Fibroblast of villous mesenchyme (primary cell): ENCODE measurements at regions not wholly inside any gene's neighbourhood (a gene's known extent, or its start where the extent isn't known, plus 50 kb on each side); places are given as distances from the start of the nearest gene placed in this dataset.

Experiments used
- DNase-seq: peaks from one replicate; pipeline ENCODE4 v3.0.0-alpha.2; 2010; ENCODE audit warnings: low read depth
- H3K4me3 ChIP-seq: 2 replicates; pipeline ENCODE4 v1.5.1; 2011; ENCODE audit warnings: low read depth, mild to moderate bottlenecking, low read length
- TF ChIP-seq, protein P1 (sequence below): IDR thresholded peaks from 2 replicates; pipeline ENCODE4 v1.5.1; 2012; ENCODE audit warnings: low read depth, mild to moderate bottlenecking, low read length; ENCODE audit not compliant: insufficient read depth

- TF ChIP-seq, protein P1, sequence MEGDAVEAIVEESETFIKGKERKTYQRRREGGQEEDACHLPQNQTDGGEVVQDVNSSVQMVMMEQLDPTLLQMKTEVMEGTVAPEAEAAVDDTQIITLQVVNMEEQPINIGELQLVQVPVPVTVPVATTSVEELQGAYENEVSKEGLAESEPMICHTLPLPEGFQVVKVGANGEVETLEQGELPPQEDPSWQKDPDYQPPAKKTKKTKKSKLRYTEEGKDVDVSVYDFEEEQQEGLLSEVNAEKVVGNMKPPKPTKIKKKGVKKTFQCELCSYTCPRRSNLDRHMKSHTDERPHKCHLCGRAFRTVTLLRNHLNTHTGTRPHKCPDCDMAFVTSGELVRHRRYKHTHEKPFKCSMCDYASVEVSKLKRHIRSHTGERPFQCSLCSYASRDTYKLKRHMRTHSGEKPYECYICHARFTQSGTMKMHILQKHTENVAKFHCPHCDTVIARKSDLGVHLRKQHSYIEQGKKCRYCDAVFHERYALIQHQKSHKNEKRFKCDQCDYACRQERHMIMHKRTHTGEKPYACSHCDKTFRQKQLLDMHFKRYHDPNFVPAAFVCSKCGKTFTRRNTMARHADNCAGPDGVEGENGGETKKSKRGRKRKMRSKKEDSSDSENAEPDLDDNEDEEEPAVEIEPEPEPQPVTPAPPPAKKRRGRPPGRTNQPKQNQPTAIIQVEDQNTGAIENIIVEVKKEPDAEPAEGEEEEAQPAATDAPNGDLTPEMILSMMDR = no peak
- H3K4me3 ChIP-seq = no peak overlapping the region
- DNase-seq = no peak
Observed at GRCh38 chr9:108668191-108668937, 187.4 kb downstream of the ACTL7B start.

- peak; percentile 37 for DNase-seq
- TF ChIP-seq, protein P1 = no peak
- H3K4me3 ChIP-seq = no peak overlapping the region
Observed at GRCh38 chr9:108666240-108666784, 189.5 kb downstream of the ACTL7B start.

DNA sequence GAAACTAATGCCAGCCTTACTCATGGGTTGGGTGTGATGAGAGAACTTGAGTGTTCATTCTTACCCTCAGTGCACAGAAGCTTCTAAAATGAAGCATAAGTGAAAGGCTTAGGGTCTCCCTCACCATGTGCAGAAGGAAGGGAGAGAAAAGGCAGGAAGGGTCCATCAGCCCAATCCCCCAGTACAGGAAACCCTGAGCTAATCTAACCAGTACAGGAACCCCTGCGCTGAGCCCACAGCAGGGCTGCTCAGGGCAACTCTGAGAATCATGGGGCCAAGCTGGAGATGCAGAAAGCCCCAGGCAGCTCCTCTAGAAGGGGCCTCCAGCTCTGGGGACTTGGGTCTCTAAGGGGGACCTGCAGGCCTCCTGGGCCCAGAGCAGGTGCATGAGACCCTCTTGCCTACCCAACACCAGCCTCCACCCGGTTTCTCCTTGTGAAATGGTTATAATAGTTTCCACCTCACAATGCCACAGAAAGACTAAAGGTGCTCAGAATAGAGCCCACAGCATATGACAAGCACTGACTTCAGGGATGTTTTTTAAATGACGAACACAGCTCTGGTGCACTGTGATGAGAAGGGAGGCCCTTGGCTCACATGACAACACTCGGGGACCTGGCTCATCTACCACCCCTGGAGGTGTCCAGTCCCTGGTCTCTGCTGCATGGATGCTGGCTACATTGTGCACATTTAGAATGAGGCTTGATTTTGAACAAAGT lies 190.1 kb downstream of the ACTL7B start:
- TF ChIP-seq, protein P1 = no peak
- H3K4me3 ChIP-seq = no peak overlapping the region
- DNase-seq = no peak

GRCh38 chr9:108664309-108665255 lies 191.2 kb downstream of the ACTL7B start:
- H3K4me3 ChIP-seq = no peak overlapping the region
- DNase-seq = peak; percentile 25
- TF ChIP-seq, protein P1 = no peak

GRCh38 chr9:108663422-108663821 lies 192.4 kb downstream of the ACTL7B start:
- no peak overlapping the region for H3K4me3 ChIP-seq
- TF ChIP-seq, protein P1 = no peak
- DNase-seq = no peak

- TF ChIP-seq, protein P1 = no peak
- no peak for DNase-seq
- no peak overlapping the region for H3K4me3 ChIP-seq
Observed at GRCh38 chr9:108662956-108663355, 192.8 kb downstream of the ACTL7B start.
